NCI-H446 treated with DMSO at 0.1 percent for 48 hours (cell line): ENCODE measurements at regions not wholly inside any gene's neighbourhood (a gene's known extent, or its start where the extent isn't known, plus 50 kb on each side); places are given as distances from the start of the nearest gene placed in this dataset.
"Not testable (repeated sequence)": the region's sequence is repeated elsewhere in the genome, so short reads cannot be mapped to it uniquely, and the experiment has no call there.

Experiments used
- DNase-seq: peaks from one replicate; lab custom pipeline; 2025; lab: John Stamatoyannopoulos, UW

DNA sequence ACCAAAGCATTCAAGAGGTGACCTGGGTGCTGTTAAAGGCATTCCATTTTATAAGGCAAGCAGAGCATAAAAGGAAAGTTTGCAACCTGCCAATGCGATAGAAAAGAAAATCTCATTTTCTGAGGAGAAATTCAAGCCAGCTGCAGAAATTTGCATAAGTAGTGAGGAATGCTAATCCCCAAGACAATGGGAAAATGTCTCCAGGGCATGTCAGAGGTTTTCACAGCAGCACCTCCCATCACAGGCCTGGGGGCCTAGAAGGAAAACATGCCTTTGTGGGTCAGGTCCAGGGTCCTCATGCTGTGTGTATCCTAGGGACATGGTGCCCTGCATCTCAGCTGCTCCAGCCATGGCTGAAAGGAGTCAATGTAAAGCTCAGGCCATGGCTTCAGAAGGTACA, 775.8 kb downstream of the IGSF11 start:
- not testable (repeated sequence) for DNase-seq

DNA sequence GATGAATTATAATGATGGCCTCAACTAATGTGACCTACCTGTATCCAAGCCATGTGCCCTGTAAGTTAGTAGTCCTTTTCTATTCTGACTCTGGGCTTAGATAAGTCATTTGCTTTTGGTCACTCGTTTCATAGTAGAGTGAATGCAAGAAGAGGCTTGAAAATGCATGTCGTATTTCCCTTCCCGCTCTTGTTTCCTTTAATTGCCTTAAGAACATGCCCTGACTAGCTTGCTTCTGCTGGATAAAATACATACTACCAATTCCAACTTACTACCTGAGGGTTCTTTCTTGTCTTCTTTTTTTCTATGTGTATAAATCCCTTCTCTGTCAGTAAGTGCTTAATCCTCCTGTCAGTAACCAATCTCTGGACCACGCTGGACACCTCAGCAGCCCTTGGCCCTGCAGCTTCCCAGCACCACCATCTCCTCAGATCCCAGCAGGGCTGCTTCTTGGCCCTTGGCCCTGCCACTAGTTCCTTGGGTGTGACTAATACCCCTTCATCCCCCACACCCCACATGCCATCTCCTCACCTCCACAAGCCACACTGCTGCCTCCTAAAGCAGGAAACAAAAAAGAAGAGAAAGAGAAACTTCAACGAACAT, 771.7 kb downstream of the IGSF11 start:
- DNase-seq: no peak

DNA sequence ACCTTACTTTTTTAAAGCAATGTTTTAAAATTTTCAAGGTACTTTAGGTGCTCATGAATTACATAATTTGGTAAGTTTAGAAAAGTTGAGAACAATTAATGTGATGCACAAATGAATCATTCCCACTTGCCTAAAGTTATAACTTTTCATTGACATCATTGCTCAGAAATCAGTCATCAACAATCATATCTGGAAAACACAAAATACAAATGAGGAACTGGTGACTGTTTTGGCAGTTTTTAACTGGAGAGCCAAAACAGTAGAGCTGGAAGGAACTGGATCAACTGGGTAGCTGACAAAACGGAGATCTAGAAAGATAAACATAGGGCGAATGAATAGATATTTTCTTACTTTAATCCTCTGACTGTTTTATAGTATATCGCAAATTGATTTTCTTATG, 767.1 kb downstream of the IGSF11 start:
- no peak for DNase-seq

DNA sequence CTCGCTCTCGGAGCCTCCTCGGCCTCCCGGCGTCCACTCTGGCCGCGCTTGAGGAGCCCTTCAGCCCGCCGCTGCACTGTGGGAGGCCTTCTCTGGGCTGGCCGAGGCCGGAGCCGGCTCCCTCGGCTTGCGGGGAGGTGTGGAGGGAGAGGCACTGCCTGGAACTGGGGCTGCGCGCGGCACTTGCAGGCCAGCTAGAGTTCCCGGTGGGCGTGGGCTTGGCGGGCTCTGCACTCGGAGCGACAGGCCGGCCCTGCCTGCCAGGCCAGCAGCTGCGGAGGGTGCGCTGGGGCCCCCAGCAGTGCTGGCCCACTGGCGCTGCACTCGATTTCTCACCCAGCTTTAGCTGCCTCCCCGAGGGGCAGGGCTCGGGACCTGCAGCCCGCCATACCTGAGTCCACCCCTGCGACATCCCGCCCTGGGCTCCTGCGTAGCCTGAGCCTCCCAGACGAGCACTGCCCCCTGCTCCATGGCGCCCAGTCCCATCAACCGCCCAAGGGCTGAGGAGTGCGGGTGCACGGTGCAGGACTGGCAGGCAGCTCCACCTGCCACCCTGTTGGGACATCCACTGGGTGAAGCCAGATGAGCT, 765.0 kb downstream of the IGSF11 start:
- DNase-seq: no peak

DNA sequence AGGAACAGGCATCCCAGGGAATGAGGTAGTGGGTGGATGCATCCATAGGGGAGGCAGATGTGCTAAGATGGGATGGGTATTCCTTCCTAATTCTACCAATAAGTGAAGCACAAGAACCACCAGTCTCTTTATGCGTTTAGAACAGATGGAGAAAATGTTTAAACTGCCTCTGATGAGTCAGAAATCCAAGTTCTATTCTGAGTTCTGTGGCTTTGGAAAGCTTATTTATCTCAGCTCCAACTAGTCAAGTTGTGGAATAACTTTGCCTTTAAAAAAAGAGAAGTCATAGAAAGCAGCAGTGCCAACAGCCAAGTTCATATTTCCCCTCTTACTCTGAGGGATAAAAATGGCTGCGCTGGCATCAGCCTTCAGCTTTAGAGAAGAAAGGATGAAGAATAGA, 761.7 kb downstream of the IGSF11 start:
- no peak for DNase-seq

DNA sequence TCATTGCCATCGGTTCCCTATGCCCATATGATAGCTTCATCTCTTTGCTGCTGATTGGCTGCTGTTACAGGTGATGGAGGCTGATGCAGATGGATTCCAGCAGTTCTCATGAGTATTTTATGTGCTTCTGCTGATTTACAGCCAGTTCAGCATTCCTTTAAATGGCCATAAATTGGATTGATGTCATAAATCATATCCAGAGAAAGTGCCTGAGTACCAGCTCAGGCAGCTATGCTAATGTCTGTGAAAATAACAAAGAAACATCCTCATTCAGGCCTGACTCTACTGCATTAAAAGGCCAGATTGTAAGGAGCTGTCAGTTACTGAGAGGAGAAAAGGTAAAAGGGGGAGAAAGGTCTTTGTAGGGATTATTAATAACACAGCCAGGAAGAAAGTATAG, 756.8 kb downstream of the IGSF11 start:
- DNase-seq: no peak

DNA sequence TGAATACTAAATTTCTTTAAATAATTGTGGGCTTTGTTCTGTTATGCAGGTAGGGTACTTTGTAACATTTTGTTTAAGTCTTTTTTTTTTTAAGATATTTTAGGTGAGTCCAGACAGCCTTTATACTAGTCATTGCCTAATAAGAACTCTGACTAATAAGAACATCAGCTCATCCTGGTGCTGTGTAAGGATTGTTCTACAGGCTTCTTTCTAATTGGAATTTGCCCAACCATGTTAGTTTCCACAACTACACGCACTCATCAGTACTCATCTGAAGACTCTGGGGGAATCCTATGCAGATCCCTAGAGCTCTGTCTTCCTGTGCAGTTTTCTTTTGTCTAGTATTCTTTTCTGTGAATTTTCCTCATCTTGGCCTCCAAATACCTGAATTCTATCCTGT, 741.8 kb downstream of the IGSF11 start:
- no peak for DNase-seq

DNA sequence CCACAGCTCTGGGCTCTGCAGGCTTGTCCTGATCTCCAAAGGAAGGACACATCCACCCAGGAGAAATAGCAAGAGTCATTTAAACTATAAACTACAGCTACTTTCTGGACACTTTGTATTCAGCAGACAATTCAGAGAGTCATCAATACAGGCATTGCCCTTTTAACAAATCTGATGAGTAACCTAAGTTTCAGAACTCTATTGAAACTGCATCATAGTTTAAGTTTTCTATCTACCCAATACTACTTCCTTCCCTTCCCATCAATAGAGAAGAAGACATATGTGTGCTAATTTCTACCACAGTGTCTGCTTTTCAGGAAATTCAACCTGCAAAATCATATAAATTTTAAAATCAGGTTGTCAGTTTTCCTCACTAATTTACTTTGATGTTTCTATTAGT, 736.5 kb downstream of the IGSF11 start:
- DNase-seq: no peak

DNA sequence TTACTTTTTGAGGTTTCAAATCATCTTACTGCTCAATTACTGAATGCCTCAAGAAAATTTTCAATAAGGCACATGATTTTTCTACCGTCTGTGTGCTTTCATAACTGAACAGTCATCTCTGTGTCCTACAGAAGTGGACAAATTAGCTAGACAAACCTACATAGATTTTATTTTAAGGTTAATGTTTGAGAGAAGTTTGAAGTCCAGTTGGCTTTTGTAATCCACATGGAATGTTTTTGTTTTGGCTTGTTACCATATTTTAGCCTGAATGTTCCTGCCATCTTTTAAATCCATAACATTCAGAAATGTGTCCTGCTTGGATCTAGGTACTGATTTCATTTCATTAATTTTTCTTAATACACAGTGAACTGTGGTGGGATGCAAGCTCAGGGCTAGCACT, 730.1 kb downstream of the IGSF11 start:
- no peak for DNase-seq

DNA sequence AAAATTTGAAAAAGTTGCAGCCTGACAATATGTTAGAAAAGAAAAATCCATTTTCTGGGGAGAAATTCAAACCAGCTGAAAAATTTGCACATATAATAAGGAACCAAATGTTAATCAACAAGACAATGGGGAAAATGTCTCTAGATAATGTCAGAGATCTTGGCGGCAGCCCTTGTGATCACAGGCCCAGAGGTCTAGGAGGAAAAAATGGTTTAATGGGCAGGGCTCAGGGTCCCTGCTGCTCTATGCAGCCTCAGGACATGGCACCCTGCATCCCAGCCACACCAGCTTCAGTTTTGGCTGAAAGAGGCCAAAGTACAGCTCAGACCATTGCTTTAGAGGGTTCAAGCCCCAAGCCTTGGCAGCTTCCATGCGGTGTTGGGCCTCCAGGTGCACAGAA, 701.9 kb downstream of the IGSF11 start:
- no peak for DNase-seq

DNA sequence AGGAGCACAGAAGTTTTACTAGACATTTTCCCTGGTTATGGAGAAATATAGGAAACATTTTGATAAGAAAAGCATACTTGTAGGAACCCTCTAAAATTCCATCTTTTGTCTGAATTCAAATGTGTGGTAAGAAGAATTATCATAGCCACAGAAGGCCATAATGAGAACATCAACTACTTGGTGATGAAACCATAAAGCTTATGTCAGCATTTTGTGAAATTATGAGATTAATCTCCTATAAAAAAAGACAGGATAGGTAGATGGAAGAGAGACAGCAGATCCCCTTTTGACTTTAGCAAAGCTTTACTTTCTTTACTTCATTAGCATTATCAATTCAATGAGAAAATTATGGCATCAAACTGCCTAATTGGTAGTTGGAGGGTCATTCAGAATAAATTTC, 697.0 kb downstream of the IGSF11 start:
- no peak for DNase-seq

DNA sequence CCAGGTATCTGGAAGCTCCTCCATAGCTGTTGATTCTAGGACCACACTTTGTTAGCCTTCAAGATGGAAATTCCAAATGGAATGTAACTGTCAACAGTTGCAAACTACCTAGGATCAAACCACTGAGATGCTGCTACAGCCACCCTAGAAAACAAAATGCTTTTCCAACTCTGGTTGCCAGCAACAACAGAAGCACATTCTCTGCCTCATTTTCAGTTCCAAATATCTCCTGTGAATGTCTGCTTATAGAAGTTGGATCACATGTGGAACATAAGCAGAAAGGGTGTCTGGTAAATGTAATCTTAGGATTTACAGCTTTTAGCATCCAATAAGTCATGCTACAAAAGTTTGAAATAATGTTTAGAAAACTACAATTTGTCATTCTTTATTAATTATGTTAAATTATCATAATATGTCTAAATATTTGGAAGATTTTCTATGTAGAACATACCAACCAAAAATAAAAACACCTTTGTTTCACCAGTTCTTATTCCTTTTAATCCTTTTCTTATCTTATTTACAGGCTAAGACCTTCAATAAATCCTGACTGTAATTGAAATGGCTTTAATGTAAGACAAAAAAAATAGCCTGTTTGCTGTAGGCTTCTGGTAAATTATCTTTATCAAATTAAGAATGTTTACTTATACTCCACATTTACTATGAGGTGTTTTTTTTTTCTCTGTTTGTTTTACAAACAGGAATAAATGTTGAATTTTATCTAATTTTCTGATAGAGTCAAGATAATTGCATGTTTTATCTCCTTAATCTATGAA, 687.1 kb downstream of the IGSF11 start:
- no peak for DNase-seq

DNA sequence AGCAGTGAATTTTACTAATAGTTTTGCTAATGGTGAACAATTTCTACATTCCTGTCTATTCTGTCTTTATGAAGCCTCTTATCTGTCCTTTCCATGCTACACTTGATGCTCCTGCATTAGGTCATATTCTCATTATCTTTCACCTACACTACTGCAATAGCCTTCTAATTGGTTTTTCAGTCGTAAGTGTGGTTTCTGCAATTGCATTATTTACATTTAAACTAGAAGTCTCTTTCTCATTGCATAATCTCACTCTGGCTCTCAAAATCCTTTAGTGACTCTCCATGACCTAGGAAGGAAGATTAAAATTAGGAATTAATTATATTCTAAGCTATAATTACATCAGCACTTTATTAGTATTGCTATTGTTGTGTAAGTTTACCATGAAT, 686.5 kb downstream of the IGSF11 start:
- no peak for DNase-seq

DNA sequence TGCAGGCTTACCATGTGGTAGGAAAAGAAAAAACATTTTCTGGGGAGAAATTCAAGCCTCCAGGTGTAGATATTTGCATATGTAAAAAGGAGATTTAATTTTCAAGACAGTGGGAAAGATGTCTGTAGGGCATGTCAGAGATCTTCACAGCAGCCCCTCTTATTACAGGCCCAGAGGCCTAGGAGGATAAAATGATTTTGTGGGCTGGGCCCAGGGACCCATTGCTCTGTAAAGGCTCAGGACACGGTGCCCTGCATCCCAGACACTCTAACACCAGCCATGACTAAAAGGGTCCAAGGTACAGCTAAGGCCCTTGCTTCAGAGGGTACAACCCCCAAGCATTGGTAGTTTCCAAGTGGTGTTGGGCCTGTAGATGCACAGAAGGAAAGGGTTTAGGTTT, 680.1 kb downstream of the IGSF11 start:
- no peak for DNase-seq

DNA sequence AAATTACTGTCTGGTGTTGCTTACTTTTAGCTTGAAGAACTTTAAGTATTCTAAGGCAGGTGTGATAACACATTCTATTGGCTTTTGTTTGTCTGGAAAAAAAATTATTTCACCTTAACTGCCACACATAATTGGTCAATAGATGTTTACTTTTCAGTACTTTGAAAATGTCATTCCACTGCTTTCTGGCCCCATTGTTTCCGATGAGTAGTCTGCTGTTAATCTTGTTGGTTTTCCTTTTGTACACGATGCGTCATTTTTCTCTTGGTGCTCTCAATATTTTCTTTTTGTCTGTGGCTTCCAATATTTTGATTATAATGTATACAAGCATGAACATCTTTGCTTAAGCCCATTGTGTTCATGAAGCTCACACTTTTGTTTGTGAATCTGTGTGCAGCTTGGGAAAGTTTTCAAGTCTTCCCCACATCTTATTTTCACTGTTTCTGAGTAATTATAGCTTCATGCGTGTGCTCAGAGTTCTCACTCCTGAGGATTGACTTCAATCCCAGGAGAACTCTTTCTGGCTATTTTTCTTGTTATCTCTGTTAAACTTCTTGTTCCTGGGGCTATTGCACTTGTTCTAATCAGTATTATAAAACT, 664.7 kb downstream of the IGSF11 start:
- no peak for DNase-seq

DNA sequence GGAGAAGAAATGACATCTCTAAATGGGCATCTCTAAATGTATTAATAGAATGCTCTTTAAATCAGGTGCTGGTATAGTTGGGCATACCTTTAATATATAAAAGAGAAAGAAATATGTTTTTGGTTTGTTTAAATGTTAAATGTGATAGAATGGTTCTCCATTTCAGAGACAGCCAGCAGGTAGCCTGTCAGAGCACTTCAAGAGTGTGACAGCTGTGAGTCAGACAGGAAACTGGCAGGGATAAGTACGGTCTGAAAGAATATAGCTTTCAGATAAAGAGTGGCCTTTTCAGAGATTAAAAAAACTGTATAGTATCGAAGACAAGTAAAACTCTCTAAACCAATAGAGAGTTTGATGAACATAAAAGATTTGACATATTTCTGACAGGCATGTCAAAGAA, 654.1 kb downstream of the IGSF11 start:
- no peak for DNase-seq

DNA sequence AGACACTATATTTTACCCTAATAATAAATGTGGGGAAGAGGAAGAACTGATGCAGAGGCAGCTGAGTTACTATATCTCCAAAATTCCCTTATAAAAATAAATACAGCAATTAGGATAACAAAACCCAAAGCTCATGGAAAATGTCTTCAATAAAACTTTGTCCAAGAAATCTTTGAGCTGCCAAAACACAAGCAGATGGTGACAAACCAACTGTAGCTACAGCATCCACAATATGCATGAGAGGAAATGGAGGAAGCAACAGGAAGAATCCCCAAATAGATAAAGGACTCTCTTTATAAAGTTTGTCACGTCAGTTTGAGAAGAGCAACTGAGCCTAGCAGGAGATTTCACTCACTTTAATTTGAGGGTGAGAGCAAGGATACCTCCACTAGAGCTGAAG, 638.2 kb downstream of the IGSF11 start:
- DNase-seq: no peak

DNA sequence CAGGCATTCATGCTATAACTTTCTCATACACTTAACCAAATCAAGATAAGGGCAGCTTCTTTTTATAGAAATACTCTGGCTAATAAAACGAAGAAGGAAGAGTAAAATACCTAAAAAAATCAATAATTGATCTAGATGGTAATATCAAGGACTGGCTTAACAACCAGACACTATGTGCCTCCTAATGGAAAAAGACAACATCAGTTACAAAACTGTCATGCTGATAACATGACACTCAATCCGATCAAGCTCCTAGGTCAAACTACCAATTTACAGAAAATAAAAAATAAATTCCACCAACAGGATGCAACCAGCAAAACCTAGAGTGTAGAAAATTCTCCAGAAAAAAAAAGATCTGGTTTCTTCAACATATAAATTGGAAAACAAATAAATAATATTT, 634.6 kb downstream of the IGSF11 start:
- no peak for DNase-seq

DNA sequence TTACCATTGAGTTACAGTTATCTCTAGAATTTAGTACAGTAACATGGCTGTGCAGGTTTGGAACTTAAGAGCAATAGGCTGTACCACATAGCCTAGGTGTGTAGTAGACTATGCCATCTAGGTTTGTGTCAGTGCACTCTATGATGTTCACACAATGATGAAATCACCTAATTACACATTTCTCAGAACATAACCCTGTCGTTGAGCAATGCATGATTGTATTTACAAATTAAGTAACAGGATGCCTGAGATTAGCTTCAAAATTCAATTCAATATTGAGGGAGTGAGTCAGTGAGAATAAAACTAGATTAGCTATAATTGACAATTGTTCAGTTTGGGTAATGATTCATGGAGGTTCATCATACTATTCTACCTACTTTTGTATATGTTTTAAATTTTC, 633.8 kb downstream of the IGSF11 start:
- DNase-seq: no peak

DNA sequence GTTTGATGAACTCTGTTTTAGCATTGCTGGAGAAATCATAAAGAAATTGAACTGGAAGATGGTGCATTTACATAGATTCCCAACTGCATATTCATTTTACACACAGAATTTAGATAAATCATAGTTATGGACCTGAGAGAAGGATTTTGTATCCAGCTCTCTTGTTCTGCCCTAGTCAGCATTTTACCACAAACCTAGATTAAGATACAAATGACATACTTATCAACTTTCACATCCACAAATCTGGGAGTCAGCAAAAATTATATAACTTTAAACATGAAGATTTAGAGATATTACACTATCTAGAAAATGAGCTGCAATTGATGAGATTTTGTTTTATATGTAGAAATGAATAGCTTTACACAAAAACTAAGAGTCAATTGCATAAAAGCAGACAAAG, 632.8 kb downstream of the IGSF11 start:
- no peak for DNase-seq

DNA sequence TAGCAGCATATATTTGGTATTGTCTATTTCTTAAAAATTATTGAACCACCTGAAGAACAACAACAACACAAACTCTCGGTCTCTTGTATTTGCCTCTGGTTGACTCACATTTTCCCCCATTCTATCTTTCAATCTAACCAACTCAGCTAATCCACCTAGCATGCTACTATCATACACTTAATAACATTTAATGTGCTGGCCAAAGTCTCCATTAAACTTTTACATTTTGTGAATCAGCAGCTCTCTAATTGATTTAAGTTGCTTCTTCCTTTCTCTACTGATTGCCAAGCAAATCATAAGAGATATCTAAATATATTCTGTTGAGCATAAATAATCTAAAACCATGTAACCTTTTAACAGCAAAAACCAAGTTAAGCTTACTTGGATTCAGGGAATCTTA, 631.7 kb downstream of the IGSF11 start:
- DNase-seq: no peak

DNA sequence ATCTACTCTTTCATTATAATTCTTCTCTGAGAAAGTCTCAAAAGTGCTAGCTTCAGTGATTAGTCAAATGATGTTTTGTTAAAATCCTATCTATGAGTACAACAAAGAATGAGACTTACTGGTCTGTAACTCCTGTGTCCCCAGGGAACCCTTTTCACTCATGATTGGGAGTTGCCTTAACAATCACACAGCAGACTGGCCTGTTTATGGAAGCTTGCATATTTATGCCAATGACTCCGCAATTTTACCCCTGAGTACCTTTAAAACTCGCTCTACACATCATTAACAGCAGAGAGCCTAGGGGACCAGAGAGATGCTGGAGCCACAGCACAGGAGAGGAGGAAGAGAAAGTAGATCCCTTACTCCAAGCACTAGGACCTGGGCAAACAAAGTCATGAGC, 628.1 kb downstream of the IGSF11 start:
- no peak for DNase-seq

DNA sequence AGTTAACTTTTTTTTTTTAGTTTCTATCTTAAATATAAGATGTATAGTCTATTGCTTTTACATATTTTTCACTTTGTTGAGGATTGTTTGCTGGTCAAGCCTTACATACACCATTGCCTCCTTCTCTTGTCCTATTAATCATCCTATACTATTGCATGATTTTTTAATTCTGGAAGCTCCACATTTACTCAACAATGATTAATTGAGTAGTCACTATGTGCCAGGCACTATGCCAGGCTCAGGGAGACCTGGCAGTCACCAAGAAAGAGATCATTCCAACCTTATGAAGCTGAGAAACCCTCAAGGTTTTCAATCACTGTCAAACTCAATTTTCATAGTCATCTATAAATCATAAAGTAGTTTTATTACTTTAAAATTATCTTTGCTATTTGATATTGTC, 626.2 kb downstream of the IGSF11 start:
- DNase-seq: peak; percentile 34
